ENCODE measurements at regions not wholly inside any gene's neighbourhood (a gene's known extent, or its start where the extent isn't known, plus 50 kb on each side); places are given as distances from the start of the nearest gene placed in this dataset.

DNA sequence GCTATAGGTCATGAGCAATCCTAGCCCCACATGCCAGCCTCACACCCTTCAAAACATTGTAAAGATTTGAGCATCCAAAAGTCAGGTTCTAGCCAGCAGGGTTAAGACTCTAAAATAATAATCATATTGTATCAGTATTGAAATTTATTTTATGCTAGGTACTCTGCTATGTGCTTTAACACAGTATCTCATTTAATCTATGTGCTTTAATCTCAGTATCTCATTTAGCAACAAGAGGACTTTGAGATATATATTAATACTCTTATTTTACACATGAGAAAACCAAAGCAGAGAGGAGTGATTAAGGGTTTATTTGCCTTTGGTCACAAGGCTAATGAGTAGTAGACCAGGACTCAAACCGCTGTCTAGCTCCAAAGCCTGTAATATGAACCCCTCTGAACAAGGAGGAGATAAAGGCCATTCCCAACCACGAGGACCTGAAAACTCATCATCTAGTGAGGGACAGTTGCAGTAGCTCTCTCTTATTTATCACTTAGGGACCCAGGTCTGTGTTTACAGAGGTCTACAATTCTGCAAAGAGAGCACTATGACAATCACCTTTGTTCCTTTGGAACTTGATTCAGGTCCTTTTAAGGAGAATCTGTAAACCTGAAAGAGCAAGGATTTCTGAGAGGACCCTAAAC is 116.5 kb upstream of the SERTAD2 start:
- DNase-seq, result no peak

DNA sequence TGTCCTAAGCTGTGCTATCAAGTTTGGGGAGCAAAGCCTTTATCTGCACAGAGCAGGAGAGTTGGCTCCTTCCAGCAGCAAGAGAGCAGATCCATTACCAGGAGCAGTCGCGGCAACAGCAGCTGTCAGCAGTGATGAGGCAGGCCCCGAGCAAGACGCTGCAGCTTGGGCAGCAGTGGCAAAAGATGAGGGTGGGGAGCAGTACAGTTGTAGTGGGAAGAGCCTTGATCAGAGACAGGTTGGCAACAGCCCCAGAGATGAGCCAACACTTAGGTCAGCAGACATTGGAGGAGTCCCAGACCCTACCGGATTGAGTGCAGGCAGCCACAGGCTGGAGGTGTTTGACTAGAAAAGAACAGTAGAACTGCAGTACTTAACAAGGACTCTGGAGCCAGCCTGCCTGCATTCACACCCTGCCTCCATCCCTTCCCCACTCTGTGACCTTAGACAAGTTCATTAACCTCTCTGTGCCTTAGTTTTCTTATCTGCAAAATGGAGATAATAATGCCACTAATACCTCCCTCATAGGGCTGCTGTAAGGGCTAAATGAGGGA is 117.1 kb upstream of the SERTAD2 start:
- no peak for DNase-seq

DNA sequence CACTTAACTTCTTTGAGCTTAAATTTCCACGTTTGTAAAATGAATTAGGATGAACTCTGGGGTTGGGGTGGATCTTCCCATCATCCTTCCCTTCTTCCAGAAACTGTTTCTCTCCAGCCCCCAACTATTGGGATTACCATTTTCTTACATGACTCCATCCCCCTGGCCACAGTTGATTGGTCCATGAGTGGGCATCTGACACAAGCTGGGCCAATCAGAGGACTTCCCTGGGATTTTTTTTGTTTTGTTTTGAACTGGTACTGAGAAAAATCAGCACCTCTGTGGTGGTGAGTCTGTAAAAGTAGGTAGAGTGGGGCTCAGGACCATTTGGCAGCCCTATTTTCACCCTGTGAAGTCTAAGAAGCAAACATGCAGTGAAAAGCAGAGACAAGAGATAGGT is 118.0 kb upstream of the SERTAD2 start:
- no peak for DNase-seq

DNA sequence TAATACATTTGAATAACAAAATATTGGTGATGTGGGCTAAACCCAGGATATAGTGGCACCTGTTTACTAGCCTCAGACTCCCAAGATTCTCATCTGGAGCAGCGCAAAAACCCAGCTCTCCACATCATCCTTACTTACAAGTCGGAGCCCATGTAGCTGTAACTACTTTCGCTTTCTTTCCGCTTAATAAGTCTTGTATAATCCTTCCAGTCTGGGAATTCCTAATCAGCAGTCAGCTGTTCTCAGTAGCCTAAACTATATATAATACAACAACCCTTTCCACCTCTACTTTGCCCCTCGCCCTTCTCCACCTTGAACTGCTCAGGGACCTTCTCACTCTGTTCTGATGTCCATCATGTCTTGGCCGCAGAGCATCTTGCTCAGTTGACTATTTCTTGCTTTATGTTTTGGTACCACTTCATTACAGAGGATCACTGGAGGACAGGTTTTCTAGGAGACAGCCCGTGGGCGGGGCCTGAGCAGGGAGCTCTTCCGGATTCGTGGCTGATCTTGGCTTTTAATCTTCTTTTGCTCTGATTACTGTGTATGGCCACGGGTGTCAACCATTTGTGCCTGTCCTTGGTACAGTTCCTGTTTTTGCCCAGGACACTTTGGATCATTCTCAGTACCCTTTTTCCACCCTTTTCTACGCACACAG is 119.9 kb upstream of the SERTAD2 start:
- DNase-seq, result no peak

DNA sequence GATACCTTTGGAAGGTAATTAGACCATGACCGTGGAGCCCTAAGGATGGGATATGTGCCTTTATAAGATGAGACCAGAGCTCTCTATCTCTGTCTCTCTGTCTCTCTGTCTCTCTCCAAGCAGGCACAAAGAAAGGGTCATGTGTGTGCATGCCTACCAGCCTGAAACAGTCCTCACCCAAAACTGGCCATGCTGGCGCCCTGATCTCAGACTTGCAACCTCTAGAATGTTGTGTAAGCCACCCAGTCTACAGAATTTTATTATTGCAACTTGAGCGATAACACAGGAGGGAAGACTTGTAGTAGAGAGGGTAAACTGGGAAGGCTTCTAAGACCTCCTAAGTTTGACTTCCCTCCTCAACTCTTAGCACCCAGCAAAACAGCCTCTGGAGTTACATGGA is 124.1 kb upstream of the SERTAD2 start:
- no peak for DNase-seq

GRCh38 chr2:64779117-64779690 is 125.5 kb upstream of the SERTAD2 start:
- no peak for DNase-seq

DNA sequence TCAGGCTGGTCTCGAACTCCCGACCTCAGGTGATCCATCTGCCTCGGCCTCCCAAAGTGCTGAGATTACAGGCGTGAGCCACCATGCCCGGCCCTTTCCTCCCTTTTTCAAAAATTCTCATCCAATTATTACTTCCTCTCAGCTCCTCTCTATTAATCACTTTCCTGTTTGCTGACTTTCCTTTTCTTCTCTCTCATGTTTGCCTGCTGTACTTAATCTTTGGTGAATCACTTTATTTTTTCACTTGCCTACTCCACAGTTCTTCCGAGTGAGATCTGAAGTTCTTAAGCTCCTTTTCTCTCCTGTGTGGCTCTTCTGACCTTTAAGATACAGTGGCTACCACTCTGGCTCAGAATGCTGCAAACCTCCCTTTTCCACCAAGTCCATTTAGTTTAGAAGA is 126.3 kb upstream of the SERTAD2 start:
- no peak for DNase-seq

DNA sequence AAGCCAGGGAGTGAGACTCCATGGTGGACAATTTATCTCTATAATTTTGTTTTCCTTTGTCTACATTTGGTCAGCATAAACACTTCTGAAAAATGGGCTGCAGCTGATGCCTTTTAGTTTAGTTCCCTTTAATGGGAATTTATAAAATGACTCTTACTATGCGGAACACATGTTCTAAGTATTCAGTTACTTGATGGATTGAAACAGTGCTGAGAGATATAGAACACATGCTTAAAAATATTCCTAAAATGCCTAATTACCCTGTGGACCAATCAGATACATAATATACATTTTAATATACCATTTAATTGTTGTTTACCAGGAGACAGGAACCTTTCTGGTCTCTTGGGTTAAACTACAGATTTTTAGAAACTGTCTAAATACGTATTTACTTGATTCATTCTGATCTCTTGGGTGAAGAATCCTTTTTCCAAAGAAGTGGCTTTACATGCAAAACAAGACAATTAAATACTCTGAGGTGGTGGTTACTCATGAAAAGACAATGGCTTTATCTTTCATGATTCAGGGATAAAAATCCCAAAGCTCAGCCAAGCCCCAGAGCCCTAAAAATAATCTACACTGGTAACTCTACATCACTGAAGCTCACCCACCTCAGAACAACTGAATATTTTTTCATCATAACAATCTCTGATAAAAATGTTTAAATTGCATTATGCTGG is 128.1 kb upstream of the SERTAD2 start:
- DNase-seq, result no peak

DNA sequence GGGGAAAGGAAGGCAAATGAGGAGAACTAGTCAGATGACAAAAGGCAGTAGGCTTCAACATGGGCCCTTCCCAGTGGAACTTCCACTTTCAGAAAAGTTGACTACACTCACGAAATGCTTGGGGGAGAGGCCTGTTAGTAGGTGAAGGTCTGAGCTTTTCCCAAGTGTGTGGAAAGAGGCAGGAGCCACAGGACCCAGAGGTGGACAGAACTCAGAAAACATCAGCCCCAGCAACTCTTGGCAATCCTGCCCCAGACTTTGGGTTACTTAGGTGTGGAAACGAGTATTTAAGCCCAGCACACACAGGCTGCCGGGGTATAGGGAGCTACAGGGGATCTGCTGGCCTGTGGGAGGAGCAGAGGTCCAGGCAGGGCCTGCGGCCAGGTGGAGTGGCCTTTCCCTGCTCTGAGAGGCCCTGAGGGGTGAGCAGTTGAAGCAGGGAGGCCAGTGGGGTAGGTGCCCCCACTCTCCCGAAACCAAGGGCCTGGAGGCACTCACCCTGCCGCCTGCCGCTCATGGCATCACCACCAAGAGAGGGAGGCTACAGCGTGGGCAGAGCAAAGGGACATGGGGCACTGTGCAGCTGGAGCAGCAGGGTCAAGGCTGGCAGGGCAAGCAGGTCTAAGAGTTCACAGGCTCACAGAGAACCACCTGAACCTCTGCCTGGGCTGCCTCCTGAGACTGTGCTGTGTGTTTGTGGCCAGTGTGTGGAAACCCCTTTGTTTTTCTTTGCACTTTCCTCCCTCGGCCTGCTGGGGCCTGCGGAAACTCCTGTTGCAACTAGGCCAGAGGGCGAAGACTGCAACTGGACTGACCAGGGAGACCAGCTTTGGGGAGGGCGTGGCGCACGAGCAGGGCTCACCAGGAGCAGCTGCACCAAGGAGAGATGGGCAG is 130.7 kb upstream of the SERTAD2 start:
- DNase-seq, result no peak

GRCh38 chr2:64785245-64785644 is 131.5 kb upstream of the SERTAD2 start:
- DNase-seq, result no peak

DNA sequence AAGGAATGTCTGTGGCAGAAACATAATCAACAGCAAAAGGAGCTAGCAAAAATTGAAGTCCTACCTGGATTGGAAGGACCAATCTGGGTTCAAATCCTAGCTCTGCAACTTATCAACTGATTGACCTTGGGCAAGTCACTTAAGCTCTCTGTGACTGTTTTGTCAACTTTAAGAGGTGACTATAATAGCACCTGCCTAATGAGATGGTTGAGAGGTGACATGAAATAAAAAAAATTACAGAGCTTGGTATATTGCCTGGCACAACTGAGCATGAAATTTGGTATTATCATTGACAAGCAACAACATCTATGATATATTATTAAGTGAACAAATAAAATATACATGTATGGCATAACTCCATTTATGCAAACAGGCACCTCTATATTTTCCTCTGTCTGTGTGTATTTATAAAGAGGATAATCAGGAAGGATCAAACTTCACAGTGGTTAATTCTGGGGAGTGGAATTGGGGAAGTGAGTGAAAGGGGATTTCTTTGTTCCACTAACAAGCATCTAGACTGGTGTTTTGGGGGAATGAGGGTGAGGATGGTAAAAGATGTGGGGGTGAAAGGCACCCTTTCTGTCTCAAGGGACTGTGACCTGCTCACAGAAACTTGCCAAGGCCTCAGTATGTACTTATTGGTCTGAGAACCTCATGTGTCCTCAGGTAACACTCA is 132.8 kb upstream of the SERTAD2 start:
- no peak for DNase-seq

- DNase-seq, result no peak
Measured at GRCh38 chr2:64787019-64787365, 133.3 kb upstream of the SERTAD2 start.

DNA sequence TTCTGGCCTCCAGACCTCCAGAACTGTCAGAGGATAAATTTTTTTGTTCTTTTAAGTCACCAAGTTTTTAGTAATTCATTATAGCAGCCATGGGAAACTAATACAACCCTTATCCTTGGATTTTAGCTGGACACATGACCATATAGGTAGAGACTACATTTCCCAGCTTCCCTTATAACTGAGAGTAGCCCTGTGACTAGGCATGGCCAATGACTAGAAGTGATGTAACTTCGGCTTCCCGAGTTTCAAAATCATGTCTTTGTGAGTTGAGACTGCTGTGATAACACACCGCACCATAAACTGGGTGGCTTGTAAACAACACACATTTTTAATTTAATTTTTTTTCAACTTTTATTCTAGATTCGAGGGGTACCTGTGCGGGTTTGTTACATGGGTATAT is 134.0 kb upstream of the SERTAD2 start:
- DNase-seq, result no peak

DNA sequence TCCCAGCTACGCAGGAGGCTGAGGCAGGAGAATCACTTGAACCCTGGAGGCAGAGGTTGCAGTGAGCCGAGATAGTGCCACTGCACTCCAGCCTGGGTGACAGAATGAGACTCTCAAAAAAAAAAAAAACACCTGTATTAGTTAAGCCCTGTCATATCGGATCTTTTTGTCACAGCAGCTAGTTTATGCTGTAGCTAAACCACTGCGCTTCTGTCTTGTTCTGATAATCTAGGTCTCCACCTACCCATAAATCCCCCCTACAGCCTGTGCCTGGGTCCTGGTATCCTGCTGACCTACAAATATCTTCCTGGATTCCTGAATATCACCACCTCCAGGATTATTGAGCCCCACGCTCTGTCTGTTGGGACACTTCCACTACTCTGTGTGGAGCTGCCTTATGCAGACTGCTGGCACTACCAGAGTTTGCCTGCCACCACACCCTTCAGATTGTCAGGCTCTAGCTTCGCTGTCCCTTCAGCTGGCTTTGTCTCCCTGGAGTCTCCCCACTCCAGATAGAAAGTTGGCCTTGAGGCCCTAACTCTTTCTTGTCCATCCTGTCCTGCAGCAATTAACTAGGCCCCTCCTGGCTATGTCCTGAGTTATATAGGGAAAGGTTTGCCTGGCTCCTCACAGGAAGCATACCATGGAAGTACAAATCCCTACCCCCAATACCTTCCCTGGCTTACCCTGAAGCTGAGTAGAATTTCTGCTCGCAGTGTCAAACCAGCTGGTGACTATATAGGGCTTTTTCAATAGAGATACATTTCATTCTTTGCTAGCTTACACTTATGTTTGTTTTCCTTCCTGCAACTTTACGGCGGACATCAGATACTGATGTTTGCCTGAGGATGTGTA is 136.0 kb upstream of the SERTAD2 start:
- no peak for DNase-seq

DNA sequence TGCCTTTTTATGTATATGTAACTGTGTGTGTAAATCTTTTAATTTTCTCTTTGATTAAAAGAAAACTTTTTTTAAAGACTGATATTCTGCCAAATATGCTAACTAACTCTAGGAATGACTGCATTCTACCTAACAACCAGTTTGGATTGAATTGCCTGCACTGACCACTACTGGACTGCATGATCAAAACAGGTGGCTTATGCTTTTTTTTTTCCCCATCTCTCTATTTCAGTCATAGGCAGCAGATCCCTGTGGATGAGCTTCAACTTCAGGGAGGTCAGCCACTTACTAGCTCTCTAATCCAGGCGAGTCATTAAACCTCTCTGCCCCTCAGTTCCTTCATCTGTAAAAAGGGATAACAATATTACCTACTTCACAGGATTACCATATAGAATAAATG is 138.6 kb upstream of the SERTAD2 start:
- no peak for DNase-seq

DNA sequence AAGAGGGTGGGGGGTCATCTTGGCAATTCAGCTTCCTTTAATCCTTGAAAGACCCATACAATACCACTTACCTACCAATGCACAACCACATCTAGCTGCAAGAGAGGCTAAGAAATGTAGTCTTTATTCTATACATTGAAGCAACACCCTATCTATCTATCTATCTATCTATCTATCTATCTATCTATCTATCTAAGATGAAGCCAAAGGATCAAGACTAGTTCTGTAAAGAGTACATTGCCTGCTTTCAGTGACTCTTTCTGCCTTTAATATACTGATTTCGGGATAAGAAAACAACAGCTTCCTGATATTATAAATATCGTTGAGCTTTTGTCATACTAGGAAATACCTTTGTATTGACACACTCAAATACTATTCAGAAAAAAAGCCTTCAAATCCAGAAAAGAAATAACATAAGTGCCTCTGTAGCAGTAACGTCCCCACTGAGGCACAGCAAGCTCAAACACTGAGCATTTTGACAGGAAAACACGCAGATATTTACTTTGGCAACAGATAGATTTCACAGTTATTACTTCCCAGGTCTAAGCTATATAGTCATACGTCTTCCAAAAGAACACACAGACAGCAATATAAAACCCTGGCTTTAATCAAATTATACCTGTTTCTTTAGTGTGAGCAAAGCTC is 139.4 kb upstream of the SERTAD2 start:
- no peak for DNase-seq

- no peak for DNase-seq
Measured at GRCh38 chr2:64793701-64794100, 140.0 kb upstream of the SERTAD2 start.

- no peak for DNase-seq
Measured at GRCh38 chr2:64794426-64794995, 140.8 kb upstream of the SERTAD2 start.

DNA sequence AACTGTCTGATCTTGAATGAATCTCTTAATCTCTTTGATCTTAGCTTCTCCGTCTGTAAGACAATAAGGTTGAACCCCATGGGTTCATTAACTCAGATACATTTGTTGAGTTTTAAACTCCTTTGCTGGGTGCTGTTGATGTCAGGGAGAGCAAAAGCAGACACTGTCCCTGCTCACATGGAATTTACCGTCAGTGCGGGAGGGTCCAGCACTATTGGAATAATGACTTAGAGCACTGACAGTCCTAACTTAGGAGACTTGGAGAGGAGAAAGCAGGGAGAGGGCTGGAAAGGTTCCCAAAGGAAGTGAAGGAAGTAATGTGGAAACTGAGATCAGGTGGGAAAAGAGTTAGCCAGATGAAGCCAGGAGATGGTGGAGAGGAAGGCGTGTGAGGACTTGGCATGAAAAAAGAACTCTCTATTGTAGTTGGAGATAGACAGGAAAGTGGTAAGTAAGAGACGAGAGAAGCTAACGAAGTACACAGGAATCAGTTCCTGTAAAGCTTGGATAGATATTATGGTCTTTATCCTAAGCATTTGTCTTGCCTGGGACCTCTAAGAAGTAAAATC is 141.4 kb upstream of the SERTAD2 start:
- DNase-seq, result no peak

GRCh38 chr2:64796926-64797325 is 143.2 kb upstream of the SERTAD2 start:
- no peak for DNase-seq

Measured in CD4-positive, alpha-beta T cell treated with Interleukin-6 for 4 hours (primary cell).